Urinary bladder (tissue), 4 donors: ENCODE measurements at regions not wholly inside any gene's neighbourhood (a gene's known extent, or its start where the extent isn't known, plus 50 kb on each side); places are given as distances from the start of the nearest gene placed in this dataset. TPM values are rescaled to one million over a fixed set of nuclear protein-coding genes. Genes with fewer than 3 reads are reported as not detected.
"Not testable (repeated sequence)": the region's sequence is repeated elsewhere in the genome, so short reads cannot be mapped to it uniquely, and the experiment has no call there.

Experiments
- DNase-seq: peaks from one replicate; pipeline ENCODE4 v3.0.0-alpha.2; 2015; ENCODE audit errors: extremely low spot score
- H3K27ac ChIP-seq: one replicate; pipeline ENCODE4 v1.5.1; 2013; ENCODE audit warnings: low read depth, mild to moderate bottlenecking, moderate library complexity
- H3K36me3 ChIP-seq: one replicate; pipeline ENCODE4 v1.6.1; 2013; ENCODE audit warnings: mild to moderate bottlenecking, moderate library complexity; ENCODE audit not compliant: insufficient read depth
- H3K4me1 ChIP-seq: one replicate; pipeline ENCODE4 v1.6.1; 2013; ENCODE audit warnings: mild to moderate bottlenecking, moderate library complexity; ENCODE audit not compliant: insufficient read depth
- H3K4me3 ChIP-seq: one replicate; pipeline ENCODE4 v1.5.1; 2013; ENCODE audit warnings: low read depth, low read length
- WGBS: extraction: QIAGEN DNeasy Blood & Tissue Kit; methylation state at CpG from one replicate; pipeline ENCODE4 v1.1.7; 2013; 5-methylcytosine and 5-hydroxymethylcytosine counted together
- small RNA-seq: library from RNA; depleted of rRNA; stranded (forward); fragments of <200 nt; gene quantifications from one replicate; pipeline ENCODE3, GENCODE V24; 2014
- donor health status: healthy with polysubstance abuse.
- donor health status: healthy.

DNA sequence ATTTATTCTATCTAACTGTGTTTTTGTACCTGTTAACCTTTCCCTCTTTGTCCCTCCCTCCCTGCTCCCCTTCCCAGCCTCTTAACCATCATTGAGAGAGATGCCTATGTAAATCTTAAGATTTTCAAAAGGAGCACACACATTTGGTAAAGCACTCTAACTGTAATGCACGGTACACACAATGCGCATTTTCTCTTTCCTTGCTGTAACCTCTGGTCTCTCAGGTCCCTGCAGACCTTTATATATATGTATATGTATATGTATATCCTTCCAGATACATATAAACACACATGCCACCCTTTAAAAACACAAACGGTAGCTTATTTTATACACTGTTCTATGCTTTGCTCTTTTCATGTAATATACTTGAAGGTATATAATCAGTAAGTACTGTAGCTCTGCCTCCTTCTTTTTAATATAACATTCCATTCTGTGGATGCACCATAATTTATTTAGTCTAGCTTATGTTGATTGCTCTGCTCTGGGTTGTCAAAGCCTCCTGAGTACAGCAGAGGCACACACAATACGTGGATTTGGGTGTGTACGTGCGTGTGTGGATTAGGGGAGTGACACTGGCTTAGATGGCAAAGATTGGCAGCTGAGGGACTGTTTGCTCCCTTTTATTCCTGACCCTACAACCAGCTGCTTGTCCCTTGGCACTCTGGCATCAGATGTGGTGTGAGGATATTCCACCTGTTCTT, 118.4 kb upstream of the PTPN20 start:
- H3K4me1 ChIP-seq, DNase-seq, H3K27ac ChIP-seq, H3K36me3 ChIP-seq, H3K4me3 ChIP-seq: not testable (repeated sequence)
- 97% methylated on average over 3 of the region's 6 CpGs for WGBS

DNA sequence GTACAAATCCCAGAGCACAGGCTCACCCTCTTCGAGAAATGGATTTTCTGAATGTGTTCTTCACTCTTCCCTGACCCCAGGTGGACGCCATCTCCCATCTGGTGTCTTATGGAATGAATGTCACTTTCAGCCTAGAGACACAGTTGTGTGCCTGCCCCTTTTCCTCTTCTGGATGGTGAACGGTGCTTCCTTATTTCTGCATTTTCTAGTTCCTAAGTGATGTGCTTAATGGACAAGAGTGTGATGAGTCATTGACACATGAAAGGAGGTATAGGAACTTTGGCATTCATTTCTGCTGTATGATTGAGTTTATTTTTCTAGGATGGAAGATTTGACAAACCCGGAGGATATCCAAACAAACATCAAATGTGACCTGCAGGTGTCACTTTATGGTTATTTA, 114.9 kb upstream of the PTPN20 start:
- not testable (repeated sequence) for H3K36me3 ChIP-seq, DNase-seq, H3K4me3 ChIP-seq, H3K4me1 ChIP-seq, H3K27ac ChIP-seq
- 87% methylated on average over 4 of the region's 4 CpGs for WGBS

DNA sequence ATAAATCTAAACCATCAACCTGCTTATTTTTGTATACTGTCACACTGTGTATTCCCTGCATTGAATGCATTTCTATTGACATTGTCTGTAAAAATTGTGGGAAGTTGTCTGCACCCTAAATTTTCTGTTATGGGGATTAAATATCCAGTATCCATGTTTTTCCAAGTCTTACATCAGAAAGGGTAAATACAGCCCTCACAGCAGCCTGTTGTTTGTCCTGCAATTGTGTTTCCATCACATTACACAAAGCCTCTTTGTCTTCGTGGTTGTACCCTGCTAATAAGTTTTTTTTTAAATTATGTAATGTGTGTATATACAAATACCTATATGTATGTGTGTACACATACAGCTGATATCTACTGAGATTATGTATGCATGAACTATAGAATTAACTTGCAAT, 109.2 kb upstream of the PTPN20 start:
- not testable (repeated sequence) for H3K27ac ChIP-seq, DNase-seq, H3K4me3 ChIP-seq, H3K4me1 ChIP-seq, H3K36me3 ChIP-seq
- WGBS, result 81% methylated on average over 1 of the region's 1 CpG

DNA sequence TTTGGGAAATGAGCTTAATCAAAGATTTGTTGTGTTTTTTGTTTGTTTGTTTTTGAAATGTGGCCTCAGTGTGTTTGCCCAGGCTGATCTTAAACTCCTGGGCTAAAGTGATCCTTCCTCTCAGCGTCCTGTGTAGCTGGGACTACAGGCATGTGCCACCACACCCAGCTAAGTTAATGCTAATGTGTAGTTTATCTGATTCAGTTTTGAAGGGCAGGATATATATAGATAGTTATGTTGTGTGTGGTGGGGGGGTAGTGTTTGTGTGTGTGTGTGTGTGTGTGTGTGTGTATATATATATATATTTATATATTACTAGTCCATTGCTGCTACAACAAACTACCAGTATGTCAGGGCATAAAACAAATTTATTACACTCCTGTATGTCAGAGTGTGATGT, 108.1 kb upstream of the PTPN20 start:
- H3K36me3 ChIP-seq, H3K27ac ChIP-seq, H3K4me3 ChIP-seq, DNase-seq, H3K4me1 ChIP-seq: not testable (repeated sequence)
- WGBS, result 84% methylated on average over 1 of the region's 1 CpG

DNA sequence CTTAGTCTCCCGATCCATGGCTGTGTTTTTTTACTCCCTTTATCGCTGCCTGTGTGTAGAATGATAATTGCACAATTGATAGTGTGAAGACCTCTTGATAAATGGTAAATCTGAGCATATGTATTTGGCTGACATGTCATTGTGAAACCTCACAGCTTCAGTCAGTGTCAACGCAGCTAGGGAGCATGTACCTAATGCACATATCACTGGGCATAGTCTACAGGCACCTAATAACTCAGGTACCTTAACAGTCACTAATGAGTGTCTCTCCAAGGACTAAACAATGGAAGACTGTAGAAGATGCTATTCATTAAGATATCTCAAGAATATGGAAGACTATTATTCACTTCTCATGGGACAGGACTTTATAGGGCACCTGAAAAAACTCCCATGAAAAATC, 101.0 kb upstream of the PTPN20 start:
- not testable (repeated sequence) for H3K36me3 ChIP-seq, DNase-seq, H3K27ac ChIP-seq, H3K4me3 ChIP-seq, H3K4me1 ChIP-seq
- WGBS, result 98% methylated on average over 3 of the region's 3 CpGs

DNA sequence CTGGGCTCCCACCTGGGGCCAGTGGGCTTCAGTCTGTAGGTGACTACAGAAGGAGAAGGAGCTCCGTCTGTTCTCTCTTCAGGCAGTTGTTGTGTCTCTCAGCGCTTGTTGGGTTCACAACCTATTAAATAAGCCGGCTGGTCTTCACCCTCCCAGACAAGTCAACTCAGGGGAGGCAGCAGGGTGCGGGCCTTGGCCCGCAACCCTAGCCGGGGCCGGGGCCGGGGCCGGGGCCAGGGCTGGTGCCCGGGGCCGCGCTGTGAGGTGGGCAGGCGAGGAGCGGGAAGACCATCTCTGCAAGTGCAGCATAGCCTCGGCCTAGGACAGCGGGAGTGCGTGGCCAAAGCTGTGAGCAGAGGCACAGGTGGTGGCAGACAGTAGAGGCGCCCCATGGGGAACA, 95.1 kb upstream of the PTPN20 start:
- WGBS, result 98% methylated on average over 14 of the region's 18 CpGs
- H3K4me1 ChIP-seq, H3K36me3 ChIP-seq, H3K4me3 ChIP-seq, H3K27ac ChIP-seq, DNase-seq: not testable (repeated sequence)

DNA sequence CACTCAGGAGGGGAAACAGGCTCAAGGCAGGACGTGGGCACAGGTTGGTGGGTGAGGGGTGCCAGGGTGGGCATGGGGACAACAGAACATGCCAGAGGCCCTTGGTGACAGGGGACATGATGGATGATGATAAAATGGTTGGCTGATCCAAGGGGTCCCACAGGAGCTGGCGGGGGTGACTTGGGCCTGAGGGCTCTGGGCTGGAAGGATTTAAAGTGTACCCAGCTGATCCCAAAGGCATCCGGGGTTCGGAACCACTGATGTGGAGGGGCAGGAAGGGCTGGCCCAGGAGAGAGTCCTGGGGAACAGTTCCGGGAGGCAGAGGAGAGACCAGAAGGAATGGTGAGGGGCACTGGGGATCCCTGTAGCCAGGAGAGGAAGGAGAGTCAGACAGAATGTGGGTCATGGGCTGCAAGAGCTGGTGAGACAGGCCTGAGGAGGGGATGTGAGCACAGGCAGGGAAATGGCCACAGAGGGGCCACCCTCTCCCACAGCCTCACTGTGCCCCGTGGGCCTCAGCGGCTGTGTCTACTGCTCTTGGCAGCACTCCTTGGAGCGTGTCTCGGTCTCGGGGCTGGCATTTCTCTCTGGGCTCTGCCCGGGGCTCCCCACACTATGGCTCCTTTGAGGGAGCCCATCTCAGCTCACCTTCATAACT, 70.7 kb upstream of the PTPN20 start:
- not testable (repeated sequence) for H3K27ac ChIP-seq, H3K4me1 ChIP-seq, DNase-seq, H3K36me3 ChIP-seq, H3K4me3 ChIP-seq
- 93% methylated on average over 5 of the region's 11 CpGs for WGBS

DNA sequence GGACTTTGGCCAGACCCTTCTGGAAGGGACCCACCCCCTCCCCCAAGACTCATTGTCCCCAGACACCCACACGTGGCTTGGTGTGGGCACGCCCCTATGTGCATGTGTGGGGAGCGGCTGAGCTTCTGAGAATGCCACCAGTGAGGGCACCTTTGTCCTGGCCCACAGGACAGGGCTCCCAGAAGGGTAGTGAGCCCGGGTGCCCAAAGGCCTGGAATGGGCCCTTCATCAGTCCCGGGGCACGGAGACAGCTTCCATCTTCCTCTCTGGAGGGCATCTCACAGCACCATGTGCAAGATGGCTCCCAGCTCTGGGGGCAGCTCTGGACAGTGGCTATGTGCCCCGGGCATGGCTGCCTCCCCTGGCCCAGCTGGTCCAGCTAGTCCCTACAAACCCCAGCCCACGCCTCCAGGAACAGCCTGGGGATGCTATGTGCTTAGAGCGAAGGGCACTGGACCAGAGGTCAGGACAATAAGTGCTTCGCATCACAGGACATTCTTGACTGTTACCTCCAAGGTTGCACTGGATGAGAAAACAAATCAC, 70.1 kb upstream of the PTPN20 start:
- 88% methylated on average over 10 of the region's 10 CpGs for WGBS
- DNase-seq, H3K27ac ChIP-seq, H3K4me3 ChIP-seq, H3K4me1 ChIP-seq, H3K36me3 ChIP-seq: not testable (repeated sequence)

DNA sequence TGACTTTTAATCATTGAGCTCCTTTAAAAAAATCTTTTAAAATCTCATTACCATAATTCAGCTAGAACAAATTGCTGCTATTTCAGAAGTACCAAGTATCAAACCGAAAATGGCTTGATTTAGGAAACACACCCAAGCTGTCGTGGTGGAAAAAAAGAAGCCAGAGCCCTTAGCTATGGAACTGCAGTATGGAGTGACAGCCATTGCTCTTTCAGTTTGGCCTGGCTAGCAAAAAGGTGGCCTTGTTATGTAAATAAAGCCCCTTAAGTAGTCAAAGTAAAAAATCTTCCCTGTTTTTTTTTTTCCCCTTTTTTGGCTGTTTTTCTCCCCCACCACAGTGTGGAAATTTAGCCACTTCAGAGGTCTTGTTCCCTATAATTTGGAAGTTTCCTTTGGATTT, 66.0 kb upstream of the PTPN20 start:
- 79% methylated on average over 2 of the region's 2 CpGs for WGBS
- not testable (repeated sequence) for H3K27ac ChIP-seq

DNA sequence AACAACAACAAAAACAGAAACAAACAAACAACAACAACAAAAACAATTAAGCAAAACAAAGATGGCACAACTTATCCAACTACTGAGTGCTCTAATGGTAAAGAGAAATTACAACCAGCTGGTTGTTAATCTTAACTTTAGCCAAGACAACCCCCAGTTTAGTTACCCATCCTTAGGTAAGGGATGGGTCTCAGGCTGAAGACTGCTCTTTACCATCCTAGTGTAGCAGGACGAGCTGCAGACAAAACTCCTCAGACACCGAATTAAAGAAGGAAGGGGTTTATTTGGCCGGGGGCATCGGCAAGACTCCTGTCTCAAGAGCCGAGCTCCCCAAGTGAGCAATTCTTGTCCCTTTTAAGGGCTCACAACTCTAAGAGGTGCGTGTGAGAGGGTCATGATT, 65.6 kb upstream of the PTPN20 start:
- H3K4me3 ChIP-seq, H3K4me1 ChIP-seq, H3K36me3 ChIP-seq, H3K27ac ChIP-seq, DNase-seq: not testable (repeated sequence)
- 67% methylated on average over 1 of the region's 6 CpGs for WGBS

More for the DNA sequence above, 66.0 kb upstream of the PTPN20 start:
- H3K4me3 ChIP-seq, DNase-seq, H3K4me1 ChIP-seq, H3K36me3 ChIP-seq: not testable (repeated sequence)

DNA sequence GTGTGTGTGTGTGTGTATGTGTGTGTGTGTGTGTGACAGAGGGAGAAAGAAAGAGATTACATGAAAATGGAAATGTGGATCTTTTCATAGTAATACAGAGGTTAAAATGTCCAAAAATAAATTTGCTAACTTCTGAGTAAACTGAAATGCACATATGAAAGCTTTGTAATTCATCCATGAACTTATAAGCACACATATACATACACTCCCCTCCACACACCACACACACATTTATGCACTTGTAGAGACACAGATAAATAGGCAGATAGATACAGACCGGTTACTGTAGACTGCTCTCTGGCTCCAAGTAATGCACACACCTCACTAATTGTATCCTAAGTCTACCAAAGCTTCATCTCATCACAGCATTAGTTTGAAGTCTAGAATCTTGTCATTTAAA, 50.5 kb upstream of the PTPN20 start:
- H3K4me3 ChIP-seq, H3K36me3 ChIP-seq, DNase-seq, H3K27ac ChIP-seq, H3K4me1 ChIP-seq: not testable (repeated sequence)
- WGBS, result 88% methylated on average over 1 of the region's 1 CpG

Small RNA genes in the stretch of these regions (small RNA-seq; reads per million reads assigned to genes)
- gene RNA5SP311, result not detected
